PC-3 (cell line): ENCODE measurements at regions not wholly inside any gene's neighbourhood (a gene's known extent, or its start where the extent isn't known, plus 50 kb on each side); places are given as distances from the start of the nearest gene placed in this dataset.
A peak's percentile ranks its signal among the peaks of the same experiment; 100 is the strongest.

Experiments
- ATAC-seq: fragments of 200-7000 bp; cut with Tn5 transposase; 2 replicates; pipeline ENCODE4 v1.9.1; 2020; ENCODE audit warnings: mild to moderate bottlenecking, moderate library complexity
- BruUV-seq: library from RNA; stranded (reverse); fragments of 400-500 nt; replicated peaks from 2 replicates; lab custom pipeline; 2021; lab: Mats Ljungman, UMichigan
- CTCF ChIA-PET: fragments of 300-600 bp; sonication (Branson Sonifier 250); formaldehyde crosslinking; loops from one replicate; lab custom pipeline; 2022; ENCODE audit warnings: antibody characterized with exemption; lab: Charles Lee
- POLR2A ChIA-PET: fragments of 300-600 bp; sonication (Branson Sonifier 250); formaldehyde crosslinking; loops from one replicate; lab custom pipeline; 2022; ENCODE audit warnings: antibody characterized with exemption; ENCODE audit not compliant: unreplicated experiment; lab: Charles Lee
- DNase-seq: peaks from one replicate; pipeline ENCODE4 v3.0.0-alpha.2; 2015
- H2AFZ ChIP-seq: fragments of 300-600 bp; sonication (generic); 2 replicates; pipeline ENCODE4 v1.6.0; 2016; ENCODE audit warnings: antibody characterized with exemption, low read length
- H3F3A ChIP-seq: fragments of 300-600 bp; sonication (generic); one replicate; pipeline ENCODE4 v1.6.0; 2017; ENCODE audit warnings: antibody characterized with exemption, low read length, control low read depth, mild to moderate bottlenecking; ENCODE audit not compliant: unreplicated experiment
- H3K27ac ChIP-seq: fragments of 300-600 bp; sonication (generic); 2 replicates; pipeline ENCODE4 v1.5.1; 2016; ENCODE audit warnings: mild to moderate bottlenecking, low read length
- H3K27me3 ChIP-seq: fragments of 300-600 bp; sonication (generic); 2 replicates; pipeline ENCODE4 v1.6.1; 2016; ENCODE audit warnings: low read length, mixed read lengths
- H3K36me3 ChIP-seq: fragments of 300-600 bp; sonication (generic); 2 replicates; pipeline ENCODE4 v1.6.1; 2016; ENCODE audit warnings: low read depth, mixed run types, low read length, mixed read lengths
- H3K4me1 ChIP-seq: fragments of 300-600 bp; sonication (generic); 2 replicates; pipeline ENCODE4 v1.5.1; 2016; ENCODE audit warnings: low read length; ENCODE audit not compliant: insufficient read depth
- H3K4me2 ChIP-seq: fragments of 300-600 bp; sonication (generic); 2 replicates; pipeline ENCODE4 v1.6.0; 2016; ENCODE audit warnings: low read length
- H3K4me3 ChIP-seq: fragments of 300-600 bp; sonication (generic); 2 replicates; pipeline ENCODE4 v1.5.1; 2016; ENCODE audit warnings: mild to moderate bottlenecking, low read length, mixed read lengths
- H3K79me2 ChIP-seq: fragments of 300-600 bp; sonication (generic); 2 replicates; pipeline ENCODE4 v1.6.1; 2017; ENCODE audit warnings: low read length, mixed read lengths
- H3K9ac ChIP-seq: fragments of 300-600 bp; sonication (generic); 2 replicates; pipeline ENCODE4 v1.6.0; 2016; ENCODE audit warnings: mild to moderate bottlenecking, low read length
- H3K9me2 ChIP-seq: fragments of 300-600 bp; sonication (generic); replicated peaks from 2 replicates; pipeline ENCODE4 v1.6.1; 2016; ENCODE audit warnings: mixed run types, low read length, mixed read lengths
- H3K9me3 ChIP-seq: fragments of 300-600 bp; sonication (generic); 2 replicates; pipeline ENCODE4 v1.6.1; 2016; ENCODE audit warnings: low read length, mixed read lengths
- H4K20me1 ChIP-seq: fragments of 300-600 bp; sonication (generic); 2 replicates; pipeline ENCODE4 v1.6.1; 2016; ENCODE audit warnings: low read length, mixed read lengths
- EZH2 ChIP-seq: fragments of 300-600 bp; sonication (generic); IDR thresholded peaks from one replicate; pipeline ENCODE4 v1.6.1; 2017; ENCODE audit warnings: antibody characterized with exemption, mild to moderate bottlenecking, low read length; ENCODE audit not compliant: unreplicated experiment
- EZH2phosphoT487 ChIP-seq: fragments of 300-600 bp; sonication (generic); IDR thresholded peaks from 2 replicates; pipeline ENCODE4 v1.6.1; 2018; ENCODE audit warnings: mild to moderate bottlenecking, antibody characterized with exemption, low read length, borderline replicate concordance
- intact Hi-C: fragments of 100-400 bp; cut with micrococcal nuclease; formaldehyde crosslinking; loops from 2 replicates; pipeline ENCODE4 v1.9.0; 2023
- TF ChIP-seq, protein P1 (sequence below): fragments of 300-600 bp; sonication (generic); conservative IDR thresholded peaks from 2 replicates; pipeline ENCODE4 v1.5.1; 2017; ENCODE audit warnings: antibody characterized with exemption, low read depth, mild to moderate bottlenecking, low read length

DNA sequence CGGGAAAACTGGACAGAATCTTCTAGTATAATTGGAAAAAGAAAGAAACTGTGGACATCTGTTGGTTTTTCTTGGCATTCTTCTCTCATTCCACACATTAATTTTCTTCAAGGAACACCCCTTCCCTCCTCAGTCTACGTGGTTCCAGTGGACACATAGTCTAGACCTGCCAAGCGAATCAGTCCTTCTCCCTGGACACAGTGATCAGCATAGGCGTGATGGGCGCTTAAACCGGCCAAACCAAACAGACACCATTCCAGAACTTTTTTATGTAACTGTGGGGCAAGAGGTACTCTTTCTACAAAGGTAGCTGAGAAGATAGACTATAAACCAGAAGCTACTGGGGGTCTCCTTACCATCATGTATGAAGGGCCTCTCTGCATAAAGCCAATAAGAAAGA, 121.8 kb upstream of the COX10 start:
- Histone ChIP-seq H3K4me2 (no peak overlapping the region), H3K9me3 (no peaks in the 10 kb centered on the region), H3F3A (no peaks in the 10 kb centered on the region), H3K27ac (no peak overlapping the region), H3K36me3 (no peaks in the 10 kb centered on the region), H4K20me1 (no peaks in the 10 kb centered on the region), H3K79me2 (no peaks in the 10 kb centered on the region), H3K4me3 (no peak overlapping the region), H2AFZ (no peak overlapping the region), H3K9ac (no peak overlapping the region), H3K9me2 (no peaks in the 10 kb centered on the region), H3K4me1 (no peaks in the 10 kb centered on the region), H3K27me3 (peaks cover 8% of the 10 kb centered on the region; the same call in 1 of the 2 replicates)
- intact Hi-C loops, result no loop called here
- TF ChIP-seq EZH2, result no peak
- TF ChIP-seq, protein P1, sequence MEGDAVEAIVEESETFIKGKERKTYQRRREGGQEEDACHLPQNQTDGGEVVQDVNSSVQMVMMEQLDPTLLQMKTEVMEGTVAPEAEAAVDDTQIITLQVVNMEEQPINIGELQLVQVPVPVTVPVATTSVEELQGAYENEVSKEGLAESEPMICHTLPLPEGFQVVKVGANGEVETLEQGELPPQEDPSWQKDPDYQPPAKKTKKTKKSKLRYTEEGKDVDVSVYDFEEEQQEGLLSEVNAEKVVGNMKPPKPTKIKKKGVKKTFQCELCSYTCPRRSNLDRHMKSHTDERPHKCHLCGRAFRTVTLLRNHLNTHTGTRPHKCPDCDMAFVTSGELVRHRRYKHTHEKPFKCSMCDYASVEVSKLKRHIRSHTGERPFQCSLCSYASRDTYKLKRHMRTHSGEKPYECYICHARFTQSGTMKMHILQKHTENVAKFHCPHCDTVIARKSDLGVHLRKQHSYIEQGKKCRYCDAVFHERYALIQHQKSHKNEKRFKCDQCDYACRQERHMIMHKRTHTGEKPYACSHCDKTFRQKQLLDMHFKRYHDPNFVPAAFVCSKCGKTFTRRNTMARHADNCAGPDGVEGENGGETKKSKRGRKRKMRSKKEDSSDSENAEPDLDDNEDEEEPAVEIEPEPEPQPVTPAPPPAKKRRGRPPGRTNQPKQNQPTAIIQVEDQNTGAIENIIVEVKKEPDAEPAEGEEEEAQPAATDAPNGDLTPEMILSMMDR, result no peak
- no peak for TF ChIP-seq EZH2phosphoT487
- ChIA-PET CTCF (no interaction called here), POLR2A (no interaction called here)
- DNase-seq, result no peak
- no peak for ATAC-seq
- BruUV-seq, result no TSS peak

DNA sequence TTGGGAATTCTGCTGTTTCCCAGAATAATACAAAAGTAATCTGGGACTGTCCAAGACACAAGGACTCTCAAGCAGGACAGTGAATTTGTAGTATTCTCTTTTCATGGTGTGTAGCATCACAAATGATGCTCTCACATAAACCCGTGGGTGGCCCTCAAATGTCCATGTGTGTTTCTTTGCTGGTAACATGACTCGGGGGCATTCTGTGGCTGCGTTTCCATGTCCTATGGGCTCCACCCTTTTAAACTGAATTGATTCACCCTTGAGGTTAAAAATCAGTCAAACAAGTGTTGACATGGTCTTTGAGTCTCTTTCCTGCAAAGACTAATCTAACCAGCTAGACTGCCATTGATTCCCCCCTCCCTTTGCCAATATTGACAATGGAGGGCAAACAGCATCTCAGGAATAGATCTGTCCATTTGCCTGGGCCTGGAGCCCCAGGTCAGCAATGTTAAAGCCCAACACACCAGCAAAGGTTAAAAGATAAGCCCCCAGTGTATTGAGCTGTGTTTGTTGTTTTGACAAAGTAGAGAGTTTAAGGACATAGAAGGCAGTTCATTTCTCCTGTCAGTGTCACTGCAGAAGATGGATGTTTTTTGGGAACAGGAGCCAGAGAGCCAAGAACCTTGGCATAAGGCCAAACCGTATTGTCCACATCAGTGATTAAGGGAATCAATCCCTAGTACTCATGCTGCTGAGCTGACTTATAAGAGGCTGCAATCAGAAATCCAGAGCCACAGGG, 117.1 kb upstream of the COX10 start:
- no peak for ATAC-seq

DNA sequence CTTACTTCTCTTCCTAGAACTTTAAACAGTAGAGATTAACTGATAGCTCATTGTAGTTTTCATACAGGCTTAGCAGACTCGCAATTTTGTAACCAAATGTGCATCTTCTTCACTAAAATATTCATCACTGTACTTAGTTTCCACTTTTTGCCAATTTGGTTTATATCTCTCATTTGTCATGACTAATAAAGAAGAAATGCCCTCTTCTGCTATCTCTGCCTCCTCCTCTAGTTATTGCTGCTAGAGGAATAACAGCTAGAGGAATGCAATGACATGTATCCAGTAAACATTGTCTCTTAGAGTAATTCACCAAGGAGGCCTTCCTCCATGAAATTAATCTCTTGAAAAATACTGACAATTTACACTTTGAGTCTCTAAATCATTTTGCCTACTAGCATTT, 115.5 kb upstream of the COX10 start:
- Histone ChIP-seq H3K4me1 (peaks cover 4% of the 10 kb centered on the region; the same call in 1 of the 2 replicates), H3K9ac (no peak overlapping the region), H3F3A (no peaks in the 10 kb centered on the region), H3K27me3 (no peaks in the 10 kb centered on the region), H3K79me2 (no peaks in the 10 kb centered on the region), H3K4me3 (no peak overlapping the region), H3K4me2 (no peak overlapping the region), H3K9me2 (no peaks in the 10 kb centered on the region), H3K36me3 (no peaks in the 10 kb centered on the region), H2AFZ (no peak overlapping the region), H3K27ac (no peak overlapping the region), H3K9me3 (no peaks in the 10 kb centered on the region), H4K20me1 (no peaks in the 10 kb centered on the region)
- no peak for DNase-seq
- TF ChIP-seq EZH2phosphoT487, result no peak
- TF ChIP-seq, protein P1, result no peak
- no peak for TF ChIP-seq EZH2
- ChIA-PET POLR2A (no interaction called here), CTCF (no interaction called here)
- ATAC-seq, result no peak
- intact Hi-C loops, result no loop called here
- BruUV-seq, result no TSS peak

More for the DNA sequence above, 117.1 kb upstream of the COX10 start:
- ChIA-PET CTCF (no interaction called here), POLR2A (no interaction called here)
- Histone ChIP-seq H3K36me3 (no peaks in the 10 kb centered on the region), H3F3A (no peaks in the 10 kb centered on the region), H3K27me3 (peaks cover 6% of the 10 kb centered on the region; the same call in 1 of the 2 replicates), H3K4me2 (no peak overlapping the region), H3K79me2 (no peaks in the 10 kb centered on the region), H3K4me3 (no peak overlapping the region), H3K9me3 (no peaks in the 10 kb centered on the region), H3K4me1 (no peaks in the 10 kb centered on the region), H4K20me1 (no peaks in the 10 kb centered on the region), H2AFZ (no peak overlapping the region), H3K9me2 (no peaks in the 10 kb centered on the region), H3K27ac (no peak overlapping the region), H3K9ac (no peak overlapping the region)
- peak; percentile 14 for DNase-seq
- TF ChIP-seq EZH2 (no peak), EZH2phosphoT487 (no peak)
- TF ChIP-seq, protein P1, result no peak
- no TSS peak for BruUV-seq
- intact Hi-C loops, result no loop called here
